HUES64 (cell line): ENCODE measurements at regions not wholly inside any gene's neighbourhood (a gene's known extent, or its start where the extent isn't known, plus 50 kb on each side); places are given as distances from the start of the nearest gene placed in this dataset.

Experiments
- H3K27ac ChIP-seq: 2 replicates; pipeline ENCODE4 v1.7.0; 2013; ENCODE audit warnings: low read depth, low read length, inconsistent platforms
- H3K27me3 ChIP-seq: 2 replicates; pipeline ENCODE4 v1.6.1; 2013; ENCODE audit warnings: mild to moderate bottlenecking, low read length; ENCODE audit not compliant: insufficient read depth
- H3K36me3 ChIP-seq: 2 replicates; pipeline ENCODE4 v1.6.1; 2013; ENCODE audit warnings: mild to moderate bottlenecking, low read length; ENCODE audit not compliant: insufficient read depth
- H3K4me1 ChIP-seq: 2 replicates; pipeline ENCODE4 v1.6.1; 2013; ENCODE audit warnings: mild to moderate bottlenecking, low read length, moderate library complexity; ENCODE audit not compliant: insufficient read depth
- H3K4me3 ChIP-seq: 2 replicates; pipeline ENCODE4 v1.5.1; 2013; ENCODE audit warnings: mild to moderate bottlenecking, low read length, moderate library complexity
- H3K9ac ChIP-seq: 2 replicates; pipeline ENCODE4 v1.6.1; 2013; ENCODE audit warnings: mild to moderate bottlenecking, low read depth, low read length
- H3K9me3 ChIP-seq: 2 replicates; pipeline ENCODE4 v1.6.1; 2013; ENCODE audit warnings: low read depth, low read length; ENCODE audit not compliant: insufficient read depth
- WGBS: fragments of 150-250, 120-280 bp; methylation state at CpG from one replicate; pipeline ENCODE4 v1.1.7; 2013; ENCODE audit warnings: missing lambda C conversion rate; 5-methylcytosine and 5-hydroxymethylcytosine counted together

GRCh38 chr11:42077794-42078193 is 618.3 kb upstream of the LRRC4C start:
- Histone ChIP-seq H3K36me3 (no peaks in the 10 kb centered on the region), H3K9me3 (0 out of 2 replicates have a peak, but pooled peaks cover 2% of the 10 kb centered on the region), H3K9ac (no peak overlapping the region), H3K4me3 (no peak overlapping the region), H3K4me1 (no peaks in the 10 kb centered on the region), H3K27ac (no peak overlapping the region), H3K27me3 (no peaks in the 10 kb centered on the region)
- 100% methylated on average over 1 of the region's 1 CpG for whole genome bisulfite sequencing

- H3K4me3 ChIP-seq: no peak overlapping the region
- no peaks in the 10 kb centered on the region for H3K27me3 ChIP-seq
- no peaks in the 10 kb centered on the region for H3K4me1 ChIP-seq
- H3K27ac ChIP-seq: no peak overlapping the region
- no peaks in the 10 kb centered on the region for H3K36me3 ChIP-seq
- 95% methylated on average over 4 of the region's 4 CpGs for WGBS
- H3K9ac ChIP-seq: no peak overlapping the region
- 0 out of 2 replicates have a peak, but pooled peaks cover 2% of the 10 kb centered on the region for H3K9me3 ChIP-seq
These were observed 626.3 kb upstream of the LRRC4C start for GRCh38 chr11:42085736-42086135.

- no peak overlapping the region for H3K27ac ChIP-seq
- H3K9me3 ChIP-seq: peaks cover 15% of the 10 kb centered on the region
- no peak overlapping the region for H3K9ac ChIP-seq
- no peaks in the 10 kb centered on the region for H3K36me3 ChIP-seq
- WGBS: 89% methylated on average over 3 of the region's 3 CpGs
- H3K4me3 ChIP-seq: no peak overlapping the region
- H3K4me1 ChIP-seq: no peaks in the 10 kb centered on the region
- H3K27me3 ChIP-seq: no peaks in the 10 kb centered on the region
These were observed 634.1 kb upstream of the LRRC4C start for GRCh38 chr11:42093541-42093940.

GRCh38 chr11:42098075-42098474 is 638.6 kb upstream of the LRRC4C start:
- Histone ChIP-seq H3K27ac (no peak overlapping the region), H3K36me3 (no peaks in the 10 kb centered on the region), H3K4me1 (no peaks in the 10 kb centered on the region), H3K9ac (no peak overlapping the region), H3K9me3 (peaks cover 15% of the 10 kb centered on the region), H3K27me3 (no peaks in the 10 kb centered on the region), H3K4me3 (no peak overlapping the region)
- 63% methylated on average over 1 of the region's 1 CpG for WGBS

- no peaks in the 10 kb centered on the region for H3K36me3 ChIP-seq
- no peak overlapping the region for H3K4me3 ChIP-seq
- no peaks in the 10 kb centered on the region for H3K27me3 ChIP-seq
- WGBS: 100% methylated on average over 1 of the region's 1 CpG
- H3K4me1 ChIP-seq: no peaks in the 10 kb centered on the region
- H3K27ac ChIP-seq: no peak overlapping the region
- no peak overlapping the region for H3K9ac ChIP-seq
- no peaks in the 10 kb centered on the region for H3K9me3 ChIP-seq
These were observed 653.4 kb upstream of the LRRC4C start for GRCh38 chr11:42112866-42113265.

- Histone ChIP-seq H3K27ac (no peak overlapping the region), H3K36me3 (no peaks in the 10 kb centered on the region), H3K9ac (no peak overlapping the region), H3K4me3 (no peak overlapping the region), H3K9me3 (no peaks in the 10 kb centered on the region), H3K4me1 (no peaks in the 10 kb centered on the region), H3K27me3 (no peaks in the 10 kb centered on the region)
- WGBS: 65% methylated on average over 1 of the region's 1 CpG
These were observed 655.5 kb upstream of the LRRC4C start for GRCh38 chr11:42114927-42115326.

- Histone ChIP-seq H3K9me3 (peaks cover under 1% of the 10 kb centered on the region; the same call in 1 of the 2 replicates), H3K36me3 (no peaks in the 10 kb centered on the region), H3K27me3 (no peaks in the 10 kb centered on the region), H3K4me3 (no peak overlapping the region), H3K4me1 (no peaks in the 10 kb centered on the region), H3K27ac (no peak overlapping the region), H3K9ac (no peak overlapping the region)
- WGBS: 100% methylated on average over 1 of the region's 1 CpG
These were observed 679.0 kb upstream of the LRRC4C start for GRCh38 chr11:42138454-42138853.

GRCh38 chr11:42145311-42145710 is 685.9 kb upstream of the LRRC4C start:
- Histone ChIP-seq H3K27ac (no peak overlapping the region), H3K9me3 (peaks cover 32% of the 10 kb centered on the region), H3K27me3 (no peaks in the 10 kb centered on the region), H3K36me3 (no peaks in the 10 kb centered on the region), H3K4me3 (no peak overlapping the region), H3K9ac (no peak overlapping the region), H3K4me1 (no peaks in the 10 kb centered on the region)

GRCh38 chr11:42161886-42162285 is 702.4 kb upstream of the LRRC4C start:
- 91% methylated on average over 1 of the region's 1 CpG for WGBS
- peaks cover 21% of the 10 kb centered on the region for H3K9me3 ChIP-seq
- no peak overlapping the region for H3K9ac ChIP-seq
- H3K4me1 ChIP-seq: no peaks in the 10 kb centered on the region
- no peaks in the 10 kb centered on the region for H3K27me3 ChIP-seq
- H3K27ac ChIP-seq: no peak overlapping the region
- no peaks in the 10 kb centered on the region for H3K36me3 ChIP-seq
- no peak overlapping the region for H3K4me3 ChIP-seq

GRCh38 chr11:42169191-42169590 is 709.7 kb upstream of the LRRC4C start:
- no peaks in the 10 kb centered on the region for H3K4me1 ChIP-seq
- no peak overlapping the region for H3K9ac ChIP-seq
- H3K27me3 ChIP-seq: no peaks in the 10 kb centered on the region
- no peak overlapping the region for H3K4me3 ChIP-seq
- H3K9me3 ChIP-seq: no peaks in the 10 kb centered on the region
- no peaks in the 10 kb centered on the region for H3K36me3 ChIP-seq
- H3K27ac ChIP-seq: no peak overlapping the region
- 100% methylated on average over 2 of the region's 2 CpGs for WGBS

GRCh38 chr11:42170601-42171000 is 711.1 kb upstream of the LRRC4C start:
- no peaks in the 10 kb centered on the region for H3K9me3 ChIP-seq
- H3K4me3 ChIP-seq: no peak overlapping the region
- WGBS: 63% methylated on average over 1 of the region's 1 CpG
- no peak overlapping the region for H3K27ac ChIP-seq
- H3K4me1 ChIP-seq: no peaks in the 10 kb centered on the region
- H3K36me3 ChIP-seq: no peaks in the 10 kb centered on the region
- H3K27me3 ChIP-seq: no peaks in the 10 kb centered on the region
- no peak overlapping the region for H3K9ac ChIP-seq

GRCh38 chr11:42171046-42171445 is 711.6 kb upstream of the LRRC4C start:
- Histone ChIP-seq H3K4me3 (no peak overlapping the region), H3K9ac (no peak overlapping the region), H3K9me3 (no peaks in the 10 kb centered on the region), H3K27ac (no peak overlapping the region), H3K4me1 (no peaks in the 10 kb centered on the region), H3K27me3 (no peaks in the 10 kb centered on the region), H3K36me3 (no peaks in the 10 kb centered on the region)
- 94% methylated on average over 1 of the region's 1 CpG for WGBS
